ENCODE measurements at regions not wholly inside any gene's neighbourhood (a gene's known extent, or its start where the extent isn't known, plus 50 kb on each side); places are given as distances from the start of the nearest gene placed in this dataset.

GRCh38 chr13:58630794-58631193 lies 999.2 kb downstream of the PCDH17 start:
- Histone ChIP-seq H3K9me3 (replicated peaks; ENCODE audit: low read length) (no peaks in the 10 kb centered on the region), H3K9ac (ENCODE audit: low read depth, low read length) (no peak overlapping the region), H3K27me3 (ENCODE audit: control insufficient read depth, insufficient read depth, low read length) (no peaks in the 10 kb centered on the region), H3K4me1 (ENCODE audit: control insufficient read depth, insufficient read depth, low read length) (no peaks in the 10 kb centered on the region), H3K4me2 (ENCODE audit: low read length) (no peak overlapping the region), H3K4me3 (ENCODE audit: low read length) (no peak overlapping the region), H3K36me3 (ENCODE audit: insufficient read depth, low read length) (no peaks in the 10 kb centered on the region)

GRCh38 chr13:58633226-58633625 lies 1001.7 kb downstream of the PCDH17 start:
- no peaks in the 10 kb centered on the region for H3K9me3 ChIP-seq (replicated peaks; ENCODE audit: low read length)

GRCh38 chr13:58655086-58655485 lies 1023.5 kb downstream of the PCDH17 start:
- Histone ChIP-seq H3K9ac (ENCODE audit: low read depth, low read length) (no peak overlapping the region), H3K36me3 (ENCODE audit: insufficient read depth, low read length) (no peaks in the 10 kb centered on the region), H3K4me1 (ENCODE audit: control insufficient read depth, insufficient read depth, low read length) (no peaks in the 10 kb centered on the region), H3K27me3 (ENCODE audit: control insufficient read depth, insufficient read depth, low read length) (no peaks in the 10 kb centered on the region), H3K4me2 (ENCODE audit: low read length) (no peak overlapping the region), H3K9me3 (replicated peaks; ENCODE audit: low read length) (peaks cover 11% of the 10 kb centered on the region), H3K4me3 (ENCODE audit: low read length) (no peak overlapping the region)

More at GRCh38 chr13:58633226-58633625, 1001.7 kb downstream of the PCDH17 start:
- Histone ChIP-seq H3K4me3 (ENCODE audit: low read length) (no peak overlapping the region), H3K9ac (ENCODE audit: low read depth, low read length) (no peak overlapping the region), H3K4me2 (ENCODE audit: low read length) (no peak overlapping the region), H3K36me3 (ENCODE audit: insufficient read depth, low read length) (no peaks in the 10 kb centered on the region), H3K27me3 (ENCODE audit: control insufficient read depth, insufficient read depth, low read length) (no peaks in the 10 kb centered on the region), H3K4me1 (ENCODE audit: control insufficient read depth, insufficient read depth, low read length) (no peaks in the 10 kb centered on the region)

GRCh38 chr13:58660826-58661225 lies 1029.3 kb downstream of the PCDH17 start:
- Histone ChIP-seq H3K27me3 (ENCODE audit: control insufficient read depth, insufficient read depth, low read length) (no peaks in the 10 kb centered on the region), H3K36me3 (ENCODE audit: insufficient read depth, low read length) (no peaks in the 10 kb centered on the region), H3K4me1 (ENCODE audit: control insufficient read depth, insufficient read depth, low read length) (no peaks in the 10 kb centered on the region), H3K4me2 (ENCODE audit: low read length) (no peak overlapping the region), H3K4me3 (ENCODE audit: low read length) (no peak overlapping the region), H3K9ac (ENCODE audit: low read depth, low read length) (no peak overlapping the region), H3K9me3 (replicated peaks; ENCODE audit: low read length) (peaks cover 8% of the 10 kb centered on the region)

- no peaks in the 10 kb centered on the region for H3K4me1 ChIP-seq (ENCODE audit: control insufficient read depth, insufficient read depth, low read length)
- no peak overlapping the region for H3K4me3 ChIP-seq (ENCODE audit: low read length)
- H3K9ac ChIP-seq (ENCODE audit: low read depth, low read length) = no peak overlapping the region
- H3K4me2 ChIP-seq (ENCODE audit: low read length) = no peak overlapping the region
- no peaks in the 10 kb centered on the region for H3K9me3 ChIP-seq (replicated peaks; ENCODE audit: low read length)
- H3K36me3 ChIP-seq (ENCODE audit: insufficient read depth, low read length) = no peaks in the 10 kb centered on the region
- H3K27me3 ChIP-seq (ENCODE audit: control insufficient read depth, insufficient read depth, low read length) = no peaks in the 10 kb centered on the region
Measured at GRCh38 chr13:58666331-58666730, 1034.8 kb downstream of the PCDH17 start.

GRCh38 chr13:58667096-58667495 lies 1035.6 kb downstream of the PCDH17 start:
- Histone ChIP-seq H3K9me3 (replicated peaks; ENCODE audit: low read length) (no peaks in the 10 kb centered on the region), H3K27me3 (ENCODE audit: control insufficient read depth, insufficient read depth, low read length) (no peaks in the 10 kb centered on the region), H3K36me3 (ENCODE audit: insufficient read depth, low read length) (no peaks in the 10 kb centered on the region), H3K4me3 (ENCODE audit: low read length) (no peak overlapping the region), H3K9ac (ENCODE audit: low read depth, low read length) (no peak overlapping the region), H3K4me1 (ENCODE audit: control insufficient read depth, insufficient read depth, low read length) (no peaks in the 10 kb centered on the region), H3K4me2 (ENCODE audit: low read length) (no peak overlapping the region)

GRCh38 chr13:58680115-58680514 lies 1048.6 kb downstream of the PCDH17 start:
- no peak overlapping the region for H3K9ac ChIP-seq (ENCODE audit: low read depth, low read length)
- H3K4me3 ChIP-seq (ENCODE audit: low read length) = no peak overlapping the region
- H3K27me3 ChIP-seq (ENCODE audit: control insufficient read depth, insufficient read depth, low read length) = no peaks in the 10 kb centered on the region
- no peaks in the 10 kb centered on the region for H3K4me1 ChIP-seq (ENCODE audit: control insufficient read depth, insufficient read depth, low read length)
- H3K4me2 ChIP-seq (ENCODE audit: low read length) = no peak overlapping the region
- H3K9me3 ChIP-seq (replicated peaks; ENCODE audit: low read length) = no peaks in the 10 kb centered on the region
- no peaks in the 10 kb centered on the region for H3K36me3 ChIP-seq (ENCODE audit: insufficient read depth, low read length)

GRCh38 chr13:58682616-58683015 lies 1051.1 kb downstream of the PCDH17 start:
- no peaks in the 10 kb centered on the region for H3K4me1 ChIP-seq (ENCODE audit: control insufficient read depth, insufficient read depth, low read length)
- H3K4me2 ChIP-seq (ENCODE audit: low read length) = no peak overlapping the region
- H3K9ac ChIP-seq (ENCODE audit: low read depth, low read length) = no peak overlapping the region
- H3K36me3 ChIP-seq (ENCODE audit: insufficient read depth, low read length) = no peaks in the 10 kb centered on the region
- H3K9me3 ChIP-seq (replicated peaks; ENCODE audit: low read length) = no peaks in the 10 kb centered on the region
- H3K4me3 ChIP-seq (ENCODE audit: low read length) = no peak overlapping the region
- no peaks in the 10 kb centered on the region for H3K27me3 ChIP-seq (ENCODE audit: control insufficient read depth, insufficient read depth, low read length)

GRCh38 chr13:58687148-58687547 lies 1055.6 kb downstream of the PCDH17 start:
- Histone ChIP-seq H3K4me3 (ENCODE audit: low read length) (no peak overlapping the region), H3K9ac (ENCODE audit: low read depth, low read length) (no peak overlapping the region), H3K4me2 (ENCODE audit: low read length) (no peak overlapping the region), H3K9me3 (replicated peaks; ENCODE audit: low read length) (no peaks in the 10 kb centered on the region), H3K27me3 (ENCODE audit: control insufficient read depth, insufficient read depth, low read length) (no peaks in the 10 kb centered on the region), H3K4me1 (ENCODE audit: control insufficient read depth, insufficient read depth, low read length) (no peaks in the 10 kb centered on the region), H3K36me3 (ENCODE audit: insufficient read depth, low read length) (no peaks in the 10 kb centered on the region)

- H3K36me3 ChIP-seq (ENCODE audit: insufficient read depth, low read length) = no peaks in the 10 kb centered on the region
- H3K4me2 ChIP-seq (ENCODE audit: low read length) = no peak overlapping the region
- no peaks in the 10 kb centered on the region for H3K27me3 ChIP-seq (ENCODE audit: control insufficient read depth, insufficient read depth, low read length)
- no peaks in the 10 kb centered on the region for H3K4me1 ChIP-seq (ENCODE audit: control insufficient read depth, insufficient read depth, low read length)
- H3K9ac ChIP-seq (ENCODE audit: low read depth, low read length) = no peak overlapping the region
- H3K9me3 ChIP-seq (replicated peaks; ENCODE audit: low read length) = peaks cover 2% of the 10 kb centered on the region
- no peak overlapping the region for H3K4me3 ChIP-seq (ENCODE audit: low read length)
Measured at GRCh38 chr13:58698531-58698930, 1067.0 kb downstream of the PCDH17 start.

GRCh38 chr13:58704953-58705352 lies 1073.4 kb downstream of the PCDH17 start:
- Histone ChIP-seq H3K4me1 (ENCODE audit: control insufficient read depth, insufficient read depth, low read length) (no peaks in the 10 kb centered on the region), H3K4me2 (ENCODE audit: low read length) (no peak overlapping the region), H3K9ac (ENCODE audit: low read depth, low read length) (no peak overlapping the region), H3K27me3 (ENCODE audit: control insufficient read depth, insufficient read depth, low read length) (no peaks in the 10 kb centered on the region), H3K9me3 (replicated peaks; ENCODE audit: low read length) (peaks cover 9% of the 10 kb centered on the region), H3K4me3 (ENCODE audit: low read length) (no peak overlapping the region), H3K36me3 (ENCODE audit: insufficient read depth, low read length) (no peaks in the 10 kb centered on the region)

- Histone ChIP-seq H3K36me3 (ENCODE audit: insufficient read depth, low read length) (no peaks in the 10 kb centered on the region), H3K4me3 (ENCODE audit: low read length) (no peak overlapping the region), H3K9me3 (replicated peaks; ENCODE audit: low read length) (peaks cover 9% of the 10 kb centered on the region), H3K4me2 (ENCODE audit: low read length) (no peak overlapping the region), H3K4me1 (ENCODE audit: control insufficient read depth, insufficient read depth, low read length) (no peaks in the 10 kb centered on the region), H3K27me3 (ENCODE audit: control insufficient read depth, insufficient read depth, low read length) (no peaks in the 10 kb centered on the region), H3K9ac (ENCODE audit: low read depth, low read length) (no peak overlapping the region)
Measured at GRCh38 chr13:58706421-58706820, 1074.9 kb downstream of the PCDH17 start.
